ENCODE measurements at regions not wholly inside any gene's neighbourhood (a gene's known extent, or its start where the extent isn't known, plus 50 kb on each side); places are given as distances from the start of the nearest gene placed in this dataset.
"Not testable (repeated sequence)": the region's sequence is repeated elsewhere in the genome, so short reads cannot be mapped to it uniquely, and the experiment has no call there.

GRCh38 chr15:44842883-44843282 is 106.6 kb downstream of the TRIM69 start:
- FAIRE-seq, result peak; percentile 41
- H3K4me1 Mint-ChIP-seq (ENCODE audit: low read depth, unreplicated experiment); H3K4me2 ChIP-seq (ENCODE audit: low read length); H3K27me3 Mint-ChIP-seq (ENCODE audit: low read depth, unreplicated experiment); H2AFZ ChIP-seq (ENCODE audit: low read depth, low read length); H3K36me3 Mint-ChIP-seq (ENCODE audit: low read depth, unreplicated experiment); H3K27ac ChIP-seq (ENCODE audit: low read depth, low read length); H3K9me3 Mint-ChIP-seq (ENCODE audit: unreplicated experiment); H3K27me3 ChIP-seq (ENCODE audit: insufficient read depth, low read length); H3K4me3 Mint-ChIP-seq (ENCODE audit: unreplicated experiment); H3K27ac Mint-ChIP-seq (ENCODE audit: unreplicated experiment); H3K79me2 ChIP-seq (ENCODE audit: insufficient read depth, low read length); H3K9me3 ChIP-seq (ENCODE audit: insufficient read depth, low read depth, low read length); H3K4me3 ChIP-seq (ENCODE audit: insufficient read depth, low read depth, low read length); H3K36me3 ChIP-seq (ENCODE audit: insufficient read depth, low read length); DNase-seq (ENCODE audit: low read depth); H3K9ac ChIP-seq (ENCODE audit: low read length); H3K4me1 ChIP-seq (ENCODE audit: insufficient read depth, low read length); H4K20me1 ChIP-seq (ENCODE audit: insufficient read depth, low read length): not testable (repeated sequence)

- H3K9ac ChIP-seq (ENCODE audit: low read length); DNase-seq (ENCODE audit: low read depth); H3K4me3 Mint-ChIP-seq (ENCODE audit: unreplicated experiment); H3K27me3 Mint-ChIP-seq (ENCODE audit: low read depth, unreplicated experiment); H3K36me3 Mint-ChIP-seq (ENCODE audit: low read depth, unreplicated experiment); H3K27ac ChIP-seq (ENCODE audit: low read depth, low read length); H3K79me2 ChIP-seq (ENCODE audit: insufficient read depth, low read length); H3K4me3 ChIP-seq (ENCODE audit: insufficient read depth, low read depth, low read length); H3K4me2 ChIP-seq (ENCODE audit: low read length); H2AFZ ChIP-seq (ENCODE audit: low read depth, low read length); FAIRE-seq; H3K9me3 ChIP-seq (ENCODE audit: insufficient read depth, low read depth, low read length); H4K20me1 ChIP-seq (ENCODE audit: insufficient read depth, low read length); H3K36me3 ChIP-seq (ENCODE audit: insufficient read depth, low read length); H3K27ac Mint-ChIP-seq (ENCODE audit: unreplicated experiment); H3K4me1 ChIP-seq (ENCODE audit: insufficient read depth, low read length); H3K9me3 Mint-ChIP-seq (ENCODE audit: unreplicated experiment); H3K4me1 Mint-ChIP-seq (ENCODE audit: low read depth, unreplicated experiment); H3K27me3 ChIP-seq (ENCODE audit: insufficient read depth, low read length): not testable (repeated sequence)
Measured at GRCh38 chr15:44844936-44845335, 108.6 kb downstream of the TRIM69 start.

GRCh38 chr15:44846156-44846555 is 109.8 kb downstream of the TRIM69 start:
- not testable (repeated sequence) for H3K4me1 Mint-ChIP-seq (ENCODE audit: low read depth, unreplicated experiment); H3K36me3 Mint-ChIP-seq (ENCODE audit: low read depth, unreplicated experiment); H3K9me3 Mint-ChIP-seq (ENCODE audit: unreplicated experiment); H3K79me2 ChIP-seq (ENCODE audit: insufficient read depth, low read length); H3K9ac ChIP-seq (ENCODE audit: low read length); H4K20me1 ChIP-seq (ENCODE audit: insufficient read depth, low read length); H3K27me3 ChIP-seq (ENCODE audit: insufficient read depth, low read length); H3K4me3 Mint-ChIP-seq (ENCODE audit: unreplicated experiment); H3K4me2 ChIP-seq (ENCODE audit: low read length); H3K27me3 Mint-ChIP-seq (ENCODE audit: low read depth, unreplicated experiment); H3K9me3 ChIP-seq (ENCODE audit: insufficient read depth, low read depth, low read length); H2AFZ ChIP-seq (ENCODE audit: low read depth, low read length); H3K4me1 ChIP-seq (ENCODE audit: insufficient read depth, low read length); DNase-seq (ENCODE audit: low read depth); H3K36me3 ChIP-seq (ENCODE audit: insufficient read depth, low read length); H3K4me3 ChIP-seq (ENCODE audit: insufficient read depth, low read depth, low read length); FAIRE-seq; H3K27ac ChIP-seq (ENCODE audit: low read depth, low read length); H3K27ac Mint-ChIP-seq (ENCODE audit: unreplicated experiment)

- H3K9me3 Mint-ChIP-seq (ENCODE audit: unreplicated experiment); H3K27me3 ChIP-seq (ENCODE audit: insufficient read depth, low read length); H3K27me3 Mint-ChIP-seq (ENCODE audit: low read depth, unreplicated experiment); H3K4me1 ChIP-seq (ENCODE audit: insufficient read depth, low read length); H3K36me3 Mint-ChIP-seq (ENCODE audit: low read depth, unreplicated experiment); H3K4me3 ChIP-seq (ENCODE audit: insufficient read depth, low read depth, low read length); H3K9me3 ChIP-seq (ENCODE audit: insufficient read depth, low read depth, low read length); H3K79me2 ChIP-seq (ENCODE audit: insufficient read depth, low read length); H3K4me3 Mint-ChIP-seq (ENCODE audit: unreplicated experiment); H4K20me1 ChIP-seq (ENCODE audit: insufficient read depth, low read length); H3K27ac Mint-ChIP-seq (ENCODE audit: unreplicated experiment); H3K36me3 ChIP-seq (ENCODE audit: insufficient read depth, low read length); H3K27ac ChIP-seq (ENCODE audit: low read depth, low read length); DNase-seq (ENCODE audit: low read depth); H2AFZ ChIP-seq (ENCODE audit: low read depth, low read length); FAIRE-seq; H3K4me2 ChIP-seq (ENCODE audit: low read length); H3K4me1 Mint-ChIP-seq (ENCODE audit: low read depth, unreplicated experiment); H3K9ac ChIP-seq (ENCODE audit: low read length): not testable (repeated sequence)
Measured at GRCh38 chr15:44847555-44847954, 108.9 kb upstream of the TERB2 start.

GRCh38 chr15:44848859-44849258 is 107.6 kb upstream of the TERB2 start:
- not testable (repeated sequence) for H3K4me1 Mint-ChIP-seq (ENCODE audit: low read depth, unreplicated experiment); H3K4me2 ChIP-seq (ENCODE audit: low read length); H3K4me3 ChIP-seq (ENCODE audit: insufficient read depth, low read depth, low read length); H3K9me3 ChIP-seq (ENCODE audit: insufficient read depth, low read depth, low read length); H3K9ac ChIP-seq (ENCODE audit: low read length); H3K36me3 ChIP-seq (ENCODE audit: insufficient read depth, low read length); FAIRE-seq; H3K79me2 ChIP-seq (ENCODE audit: insufficient read depth, low read length); H3K27me3 ChIP-seq (ENCODE audit: insufficient read depth, low read length); H4K20me1 ChIP-seq (ENCODE audit: insufficient read depth, low read length); H3K4me3 Mint-ChIP-seq (ENCODE audit: unreplicated experiment); H2AFZ ChIP-seq (ENCODE audit: low read depth, low read length); H3K9me3 Mint-ChIP-seq (ENCODE audit: unreplicated experiment); H3K4me1 ChIP-seq (ENCODE audit: insufficient read depth, low read length); H3K27ac ChIP-seq (ENCODE audit: low read depth, low read length); H3K27me3 Mint-ChIP-seq (ENCODE audit: low read depth, unreplicated experiment); H3K27ac Mint-ChIP-seq (ENCODE audit: unreplicated experiment); H3K36me3 Mint-ChIP-seq (ENCODE audit: low read depth, unreplicated experiment); DNase-seq (ENCODE audit: low read depth)

GRCh38 chr15:44849701-44850403 is 106.6 kb upstream of the TERB2 start:
- H3K4me3 ChIP-seq (ENCODE audit: insufficient read depth, low read depth, low read length); H3K27me3 Mint-ChIP-seq (ENCODE audit: low read depth, unreplicated experiment); H3K27me3 ChIP-seq (ENCODE audit: insufficient read depth, low read length); H3K4me3 Mint-ChIP-seq (ENCODE audit: unreplicated experiment); H3K9ac ChIP-seq (ENCODE audit: low read length); H4K20me1 ChIP-seq (ENCODE audit: insufficient read depth, low read length); H3K4me1 ChIP-seq (ENCODE audit: insufficient read depth, low read length); H3K36me3 Mint-ChIP-seq (ENCODE audit: low read depth, unreplicated experiment); H3K9me3 ChIP-seq (ENCODE audit: insufficient read depth, low read depth, low read length); H3K79me2 ChIP-seq (ENCODE audit: insufficient read depth, low read length); H3K4me2 ChIP-seq (ENCODE audit: low read length); H3K4me1 Mint-ChIP-seq (ENCODE audit: low read depth, unreplicated experiment); H3K9me3 Mint-ChIP-seq (ENCODE audit: unreplicated experiment); H3K27ac ChIP-seq (ENCODE audit: low read depth, low read length); FAIRE-seq; H3K36me3 ChIP-seq (ENCODE audit: insufficient read depth, low read length); H2AFZ ChIP-seq (ENCODE audit: low read depth, low read length); H3K27ac Mint-ChIP-seq (ENCODE audit: unreplicated experiment); DNase-seq (ENCODE audit: low read depth): not testable (repeated sequence)
